Peyer's patch (tissue), 4 donors: ENCODE measurements at regions not wholly inside any gene's neighbourhood (a gene's known extent, or its start where the extent isn't known, plus 50 kb on each side); places are given as distances from the start of the nearest gene placed in this dataset.

Source experiments
- DNase-seq, 3 donors: peaks; one replicate each; pipeline ENCODE4 v3.0.0-alpha.2; 2017 to 2019
- H3K27ac ChIP-seq, 4 donors: fragments of 200-600 bp; sonication (generic); one replicate each; pipeline ENCODE4 v1.5.1; 2016 to 2019
- H3K27me3 ChIP-seq, 2 donors: fragments of 200-600 bp; sonication (generic); one replicate each; pipeline ENCODE4 v1.5.1; 2019
- H3K36me3 ChIP-seq, 3 donors: fragments of 200-600 bp; sonication (generic); one replicate each; pipeline ENCODE4 v1.5.1; 2016 to 2019
- H3K4me1 ChIP-seq, 4 donors: fragments of 200-600 bp; sonication (generic); one replicate each; pipeline ENCODE4 v1.5.1; 2016 to 2019
- H3K4me3 ChIP-seq, 4 donors: fragments of 200-600 bp; sonication (generic); 1 replicate in 3 of 4; 2 replicates in 1 of 4; pipeline ENCODE4 v1.5.1; 2016 to 2019; ENCODE audit warnings: mild to moderate bottlenecking in 1 of 4
- H3K9me3 ChIP-seq, 4 donors: fragments of 200-600 bp; sonication (generic); one replicate each; pipeline ENCODE4 v1.5.1; 2016 to 2019; ENCODE audit warnings: mild to moderate bottlenecking in 1 of 4
- POLR2A ChIP-seq, 2 donors: fragments of 450-650 bp; IDR thresholded peaks; one replicate each; pipeline ENCODE4 v1.5.1; 2017; ENCODE audit warnings: antibody characterized with exemption in 2 of 2, mild to moderate bottlenecking in 2 of 2, moderate library complexity in 2 of 2
- TF ChIP-seq, protein P1 (sequence below), 6 experiments: fragments of 450-650 bp in 4 of 6; fragments of 200-600 bp in 2 of 6; sonication (generic) in 1 of 6; IDR thresholded peaks; one replicate each; pipeline ENCODE4 v1.5.1; 2017 to 2019; ENCODE audit warnings: antibody characterized with exemption in 6 of 6, mild to moderate bottlenecking in 3 of 6, moderate library complexity in 1 of 6

DNA sequence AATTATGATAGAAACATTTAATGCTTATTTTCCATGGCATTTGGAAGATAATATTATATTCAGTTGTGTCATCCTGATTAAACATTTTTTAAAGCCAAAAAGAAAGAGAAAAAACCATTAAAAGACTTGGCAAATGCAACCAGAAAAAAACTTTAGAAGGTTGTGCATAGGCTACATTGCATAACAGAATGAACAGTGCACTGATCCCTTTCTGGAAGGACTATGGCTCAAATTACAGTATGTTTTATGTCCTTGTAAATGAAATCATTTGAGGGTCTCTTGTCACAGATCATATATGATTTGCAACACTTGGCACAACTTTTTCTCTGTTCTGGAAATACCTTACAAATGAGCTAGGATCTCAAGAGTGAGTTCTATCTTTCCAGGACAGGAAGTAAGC is 275.2 kb upstream of the FLRT2 start:
- Histone ChIP-seq H3K4me3 (no peak overlapping the region), H3K36me3 (no peaks in the 10 kb centered on the region), H3K27ac (no peak overlapping the region), H3K4me1 (no peaks in the 10 kb centered on the region), H3K27me3 (no peaks in the 10 kb centered on the region), H3K9me3 (no peaks in the 10 kb centered on the region)
- no peak for DNase-seq
- no peak for TF ChIP-seq POLR2A (IDR thresholded peaks at IDR 0.05)
- TF ChIP-seq, protein P1, sequence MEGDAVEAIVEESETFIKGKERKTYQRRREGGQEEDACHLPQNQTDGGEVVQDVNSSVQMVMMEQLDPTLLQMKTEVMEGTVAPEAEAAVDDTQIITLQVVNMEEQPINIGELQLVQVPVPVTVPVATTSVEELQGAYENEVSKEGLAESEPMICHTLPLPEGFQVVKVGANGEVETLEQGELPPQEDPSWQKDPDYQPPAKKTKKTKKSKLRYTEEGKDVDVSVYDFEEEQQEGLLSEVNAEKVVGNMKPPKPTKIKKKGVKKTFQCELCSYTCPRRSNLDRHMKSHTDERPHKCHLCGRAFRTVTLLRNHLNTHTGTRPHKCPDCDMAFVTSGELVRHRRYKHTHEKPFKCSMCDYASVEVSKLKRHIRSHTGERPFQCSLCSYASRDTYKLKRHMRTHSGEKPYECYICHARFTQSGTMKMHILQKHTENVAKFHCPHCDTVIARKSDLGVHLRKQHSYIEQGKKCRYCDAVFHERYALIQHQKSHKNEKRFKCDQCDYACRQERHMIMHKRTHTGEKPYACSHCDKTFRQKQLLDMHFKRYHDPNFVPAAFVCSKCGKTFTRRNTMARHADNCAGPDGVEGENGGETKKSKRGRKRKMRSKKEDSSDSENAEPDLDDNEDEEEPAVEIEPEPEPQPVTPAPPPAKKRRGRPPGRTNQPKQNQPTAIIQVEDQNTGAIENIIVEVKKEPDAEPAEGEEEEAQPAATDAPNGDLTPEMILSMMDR (IDR thresholded peaks at IDR 0.05): no peak

DNA sequence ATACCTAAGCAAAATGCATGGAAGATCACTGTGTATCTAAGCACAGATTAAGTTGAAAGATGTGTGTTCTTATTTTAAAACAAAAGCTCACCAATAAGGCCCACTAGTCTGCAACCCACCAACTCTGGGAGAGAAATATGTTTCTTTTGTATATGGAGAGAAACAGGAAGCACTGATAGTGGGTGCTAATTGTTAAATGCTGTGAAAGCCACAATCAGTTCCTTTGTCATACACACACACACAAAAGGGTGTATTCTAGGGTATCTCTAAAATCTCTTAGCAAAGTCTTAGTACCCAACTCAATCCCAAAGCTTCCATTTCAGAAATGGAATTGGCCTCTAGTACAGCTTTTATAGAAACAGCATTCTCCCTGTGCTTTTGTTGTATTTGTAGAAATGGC is 272.7 kb upstream of the FLRT2 start:
- no peaks in the 10 kb centered on the region for H3K4me1 ChIP-seq
- no peak for DNase-seq
- TF ChIP-seq POLR2A (IDR thresholded peaks at IDR 0.05): no peak
- TF ChIP-seq, protein P1 (IDR thresholded peaks at IDR 0.05): no peak

DNA sequence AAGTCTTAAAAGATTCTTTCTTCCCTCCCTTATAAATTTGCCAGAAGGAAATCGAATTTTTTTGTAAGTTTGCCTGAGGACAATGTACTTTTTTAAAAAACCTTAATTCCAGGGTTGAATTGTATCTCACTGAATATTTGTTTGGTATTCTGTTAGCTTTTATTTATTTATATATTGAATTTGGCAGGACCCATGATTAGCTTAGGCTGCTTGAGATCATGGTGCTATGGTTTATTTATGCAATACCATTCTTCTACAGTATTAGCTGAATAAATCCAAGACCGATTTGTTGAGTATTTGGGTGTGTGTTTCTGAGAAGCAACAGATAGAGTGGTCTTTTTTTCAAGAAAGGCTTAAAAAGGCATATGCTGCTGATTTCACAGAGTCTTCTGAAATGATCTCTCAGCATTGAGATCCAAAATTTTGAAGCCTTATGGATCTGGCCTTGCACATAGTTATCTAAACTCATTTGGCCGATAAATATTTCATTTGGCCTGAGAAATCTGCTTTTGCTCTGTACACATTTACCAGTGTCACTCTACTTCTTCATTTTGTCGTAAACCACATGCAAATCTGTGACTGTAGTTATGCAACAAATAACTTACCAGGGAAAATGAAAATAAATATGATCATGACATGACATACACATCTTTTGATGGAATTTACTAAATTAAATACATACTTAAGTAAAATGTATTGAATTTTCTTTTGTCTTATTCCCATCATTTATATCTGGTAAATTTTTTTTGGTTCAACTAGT is 265.8 kb upstream of the FLRT2 start:
- no peaks in the 10 kb centered on the region for H3K9me3 ChIP-seq
- DNase-seq: no peak
- H3K4me1 ChIP-seq: no peaks in the 10 kb centered on the region
- no peaks in the 10 kb centered on the region for H3K27me3 ChIP-seq
- H3K27ac ChIP-seq: no peak overlapping the region
- TF ChIP-seq POLR2A (IDR thresholded peaks at IDR 0.05): no peak
- TF ChIP-seq, protein P1 (IDR thresholded peaks at IDR 0.05): no peak
- no peaks in the 10 kb centered on the region for H3K36me3 ChIP-seq
- no peak overlapping the region for H3K4me3 ChIP-seq

More for the DNA sequence above, 272.7 kb upstream of the FLRT2 start:
- Histone ChIP-seq H3K9me3 (no peaks in the 10 kb centered on the region), H3K27ac (no peak overlapping the region), H3K27me3 (no peaks in the 10 kb centered on the region), H3K36me3 (no peaks in the 10 kb centered on the region), H3K4me3 (no peak overlapping the region)

DNA sequence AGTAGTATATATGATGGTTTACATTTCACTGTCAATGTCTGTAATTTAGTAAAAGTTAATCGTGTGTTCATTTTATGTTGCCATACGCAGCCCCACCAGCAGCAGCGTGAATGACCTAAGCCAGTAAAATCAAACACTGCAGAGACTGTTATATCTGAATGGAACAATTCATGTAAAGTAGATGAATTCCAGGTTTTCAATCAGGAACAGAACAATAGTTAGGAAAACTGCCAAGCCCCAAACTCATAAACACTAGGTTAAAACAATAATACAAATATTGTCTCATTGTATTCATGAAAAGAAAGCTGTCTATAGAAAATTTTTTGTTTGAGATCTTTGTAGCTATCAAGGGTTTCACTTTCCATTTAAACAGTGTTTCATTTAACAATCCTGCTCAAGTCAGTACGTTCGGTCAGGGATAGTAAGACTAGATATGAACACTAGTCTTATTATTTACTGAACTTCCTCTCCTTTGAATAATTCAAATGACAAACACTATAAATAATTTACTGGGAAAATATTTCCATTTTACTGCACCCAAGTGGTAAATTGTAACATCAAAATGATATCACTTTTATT is 256.8 kb upstream of the FLRT2 start:
- no peak for TF ChIP-seq POLR2A (IDR thresholded peaks at IDR 0.05)
- TF ChIP-seq, protein P1 (IDR thresholded peaks at IDR 0.05): no peak
- H3K4me1 ChIP-seq: no peaks in the 10 kb centered on the region
- no peaks in the 10 kb centered on the region for H3K27me3 ChIP-seq
- no peaks in the 10 kb centered on the region for H3K9me3 ChIP-seq
- DNase-seq: no peak
- no peak overlapping the region for H3K27ac ChIP-seq
- no peaks in the 10 kb centered on the region for H3K36me3 ChIP-seq
- no peak overlapping the region for H3K4me3 ChIP-seq

DNA sequence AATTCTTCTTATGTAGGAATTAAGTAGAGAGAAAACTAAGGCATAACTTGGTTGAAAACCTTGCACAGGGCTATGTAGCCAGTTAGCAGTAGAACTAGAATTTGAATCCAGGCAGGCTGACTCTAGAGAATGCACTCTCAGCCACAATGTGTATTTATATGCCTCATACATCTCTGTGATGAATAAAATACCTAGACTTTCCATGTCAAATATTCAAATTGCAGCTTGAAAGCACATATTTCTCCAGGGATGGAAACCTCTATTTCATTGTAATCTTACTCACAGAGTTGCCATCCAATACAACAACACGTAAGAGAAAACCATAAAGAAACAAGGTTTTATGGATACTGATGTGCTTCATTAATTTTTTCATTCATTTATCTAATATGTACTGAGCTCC is 256.0 kb upstream of the FLRT2 start:
- H3K4me1 ChIP-seq: no peaks in the 10 kb centered on the region
- no peak overlapping the region for H3K27ac ChIP-seq
- no peaks in the 10 kb centered on the region for H3K27me3 ChIP-seq
- no peaks in the 10 kb centered on the region for H3K36me3 ChIP-seq
- H3K4me3 ChIP-seq: no peak overlapping the region
- no peaks in the 10 kb centered on the region for H3K9me3 ChIP-seq
- no peak for TF ChIP-seq POLR2A (IDR thresholded peaks at IDR 0.05)
- TF ChIP-seq, protein P1 (IDR thresholded peaks at IDR 0.05): no peak
- no peak for DNase-seq
